GM12875 (cell line): ENCODE measurements at regions not wholly inside any gene's neighbourhood (a gene's known extent, or its start where the extent isn't known, plus 50 kb on each side); places are given as distances from the start of the nearest gene placed in this dataset.

Experiments used
- H3K4me3 ChIP-seq: one replicate; pipeline ENCODE4 v1.5.1; 2011; ENCODE audit warnings: low read depth, low read length, control low read depth
- CTCF ChIP-seq: IDR thresholded peaks from 2 replicates; pipeline ENCODE4 v1.5.1; 2011; ENCODE audit warnings: low read depth, mild to moderate bottlenecking, control low read depth, inconsistent platforms, low read length, moderate library complexity, borderline replicate concordance; ENCODE audit not compliant: insufficient read depth

GRCh38 chr5:98482321-98483300 is 290.9 kb upstream of the RGMB start:
- no peak overlapping the region for H3K4me3 ChIP-seq
- TF ChIP-seq CTCF: no peak

GRCh38 chr5:98483301-98483685 is 290.2 kb upstream of the RGMB start:
- TF ChIP-seq CTCF: no peak
- no peak overlapping the region for H3K4me3 ChIP-seq

GRCh38 chr5:98489021-98489420 is 284.4 kb upstream of the RGMB start:
- H3K4me3 ChIP-seq: no peak overlapping the region
- TF ChIP-seq CTCF: no peak

- no peak for TF ChIP-seq CTCF
- H3K4me3 ChIP-seq: no peak overlapping the region
Measured at GRCh38 chr5:98490348-98490747, 283.1 kb upstream of the RGMB start.

GRCh38 chr5:98492258-98492657 is 281.2 kb upstream of the RGMB start:
- H3K4me3 ChIP-seq: no peak overlapping the region
- TF ChIP-seq CTCF: no peak

GRCh38 chr5:98497418-98497817 is 276.0 kb upstream of the RGMB start:
- no peak for TF ChIP-seq CTCF
- H3K4me3 ChIP-seq: no peak overlapping the region

- no peak overlapping the region for H3K4me3 ChIP-seq
- TF ChIP-seq CTCF: no peak
Measured at GRCh38 chr5:98498028-98498427, 275.4 kb upstream of the RGMB start.
